HepG2 (cell line): ENCODE measurements at regions not wholly inside any gene's neighbourhood (a gene's known extent, or its start where the extent isn't known, plus 50 kb on each side); places are given as distances from the start of the nearest gene placed in this dataset.

Experiments used
- ATAC-seq: fragments of 200-7000 bp; cut with Tn5 transposase; 3 replicates; pipeline ENCODE4 v1.9.1; 2020; ENCODE audit warnings: mild to moderate bottlenecking, moderate library complexity
- BruUV-seq: library from RNA; stranded (reverse); fragments of 400-500 nt; replicated peaks from 2 replicates; lab custom pipeline; 2021; lab: Mats Ljungman, UMichigan
- CTCF ChIA-PET: fragments of 300-600 bp; formaldehyde crosslinking; extraction: SDS; loops from one replicate; lab custom pipeline; 2021; ENCODE audit warnings: low total read pairs, inconsistent platforms, low intra/inter-chr PET ratio; lab: Yijun Ruan, JAX
- POLR2A ChIA-PET: fragments of 350-600 bp; sonication (Branson Sonifier 250); formaldehyde crosslinking; loops from one replicate; lab custom pipeline; 2020; ENCODE audit warnings: antibody characterized with exemption, inconsistent platforms; lab: Yijun Ruan, JAX
- DNase-seq: peaks from one replicate; pipeline ENCODE4 v3.0.0-alpha.2; 2015; ENCODE audit warnings: low spot score
- FAIRE-seq: peaks from 3 replicates; lab custom pipeline; 2011; peaks lifted over from hg19 to GRCh38; lab: Jason Lieb, UNC
- H2AFZ ChIP-seq: one replicate; pipeline ENCODE4 v1.6.1; 2011; ENCODE audit warnings: low read length, inconsistent platforms
- H3K27ac ChIP-seq: fragments of 300-600 bp; 3 replicates; pipeline ENCODE4 v1.8.0; 2011; ENCODE audit warnings: mixed run types, mild to moderate bottlenecking, mixed read lengths, low read length, inconsistent platforms; ENCODE audit not compliant: insufficient read depth; ENCODE audit errors: extremely low read length
- H3K27me3 ChIP-seq, 2 experiments: fragments of 200-600 bp in 1 of 2; 2 replicates in 1 of 2; 3 replicates in 1 of 2; pipeline versions ENCODE4 v1.6.0 to v1.8.0; 2011; ENCODE audit warnings: low read length in 2 of 2, mild to moderate bottlenecking in 2 of 2, moderate library complexity in 2 of 2, inconsistent platforms in 1 of 2; ENCODE audit not compliant: insufficient read depth in 2 of 2, control insufficient read depth in 1 of 2
- H3K36me3 ChIP-seq, 2 experiments: fragments of 200-600 bp in 1 of 2; replicated peaks in 1 of 2; 2 replicates in 1 of 2; 3 replicates in 1 of 2; pipeline versions ENCODE4 v1.5.1 to v1.8.0; 2011; ENCODE audit warnings: low read length in 2 of 2, inconsistent platforms in 1 of 2; ENCODE audit not compliant: insufficient read depth in 2 of 2, control insufficient read depth in 1 of 2
- H3K4me1 ChIP-seq: 2 replicates; pipeline ENCODE4 v1.5.1; 2012; ENCODE audit warnings: low read length, inconsistent platforms; ENCODE audit not compliant: insufficient read depth
- H3K4me2 ChIP-seq: 2 replicates; pipeline ENCODE4 v1.6.0; 2011; ENCODE audit warnings: low read depth, low read length, inconsistent platforms
- H3K4me3 ChIP-seq, 3 experiments: fragments of 200-600 bp in 1 of 3; sonication (generic), shearing (Covaris generic) in 1 of 3; replicated peaks in 1 of 3; 2 replicates each; pipeline ENCODE4 v1.5.1; 2011 to 2016; ENCODE audit warnings: low read length in 3 of 3, inconsistent platforms in 2 of 3, low read depth in 2 of 3, mild to moderate bottlenecking in 2 of 3, control low read depth in 1 of 3, mixed read lengths in 1 of 3; ENCODE audit not compliant: insufficient read depth in 1 of 3
- H3K79me2 ChIP-seq: one replicate; pipeline ENCODE4 v1.6.1; 2011; ENCODE audit warnings: low read length, inconsistent platforms; ENCODE audit not compliant: insufficient read depth
- H3K9ac ChIP-seq: 2 replicates; pipeline ENCODE4 v1.6.0; 2011; ENCODE audit warnings: mild to moderate bottlenecking, low read depth, low read length, inconsistent platforms; ENCODE audit not compliant: insufficient read depth
- H3K9me3 ChIP-seq: 2 replicates; pipeline ENCODE4 v1.5.1; 2012; ENCODE audit warnings: mild to moderate bottlenecking, low read length
- H4K20me1 ChIP-seq: 2 replicates; pipeline ENCODE4 v1.6.0; 2011; ENCODE audit warnings: inconsistent platforms, mild to moderate bottlenecking, low read length, moderate library complexity; ENCODE audit not compliant: insufficient read depth
- DNMT3B ChIP-seq: conservative IDR thresholded peaks from 2 replicates; pipeline ENCODE4 v1.6.1; 2016; ENCODE audit warnings: missing biosample characterization, control low read depth
- MIER2 ChIP-seq: IDR thresholded peaks from 2 replicates; pipeline ENCODE4 v1.6.1; 2016; ENCODE audit warnings: missing biosample characterization, missing genetic modification reagents
- SNAPC2 ChIP-seq: sonication (generic); formaldehyde crosslinking; IDR thresholded peaks from 2 replicates; pipeline ENCODE4 v1.8.1; 2022; ENCODE audit warnings: mild to moderate bottlenecking, missing genetic modification reagents
- ZBTB4 ChIP-seq: sonication (generic); formaldehyde crosslinking; IDR thresholded peaks from 2 replicates; pipeline ENCODE4 v1.4.0; 2020; ENCODE audit warnings: missing genetic modification reagents, mild to moderate bottlenecking, borderline replicate concordance
- ZBTB8A ChIP-seq: sonication (generic); formaldehyde crosslinking; IDR thresholded peaks from 2 replicates; pipeline ENCODE4 v1.4.0; 2020; ENCODE audit warnings: mild to moderate bottlenecking, low read depth, missing genetic modification reagents, borderline replicate concordance
- ZNF580 ChIP-seq: IDR thresholded peaks from 2 replicates; pipeline ENCODE4 v1.6.1; 2016; ENCODE audit warnings: low read depth, borderline replicate concordance
- ZNF691 ChIP-seq: sonication (generic); formaldehyde crosslinking; IDR thresholded peaks from 2 replicates; pipeline ENCODE4 v1.4.0; 2020; ENCODE audit warnings: missing genetic modification reagents, low read depth, mild to moderate bottlenecking, borderline replicate concordance
- WGBS: methylation state at CpG from one replicate; pipeline ENCODE4 v1.1.6; 2017; ENCODE audit warnings: low lambda C conversion rate; 5-methylcytosine and 5-hydroxymethylcytosine counted together
- in situ Hi-C: cut with HindIII; loops from 2 replicates; pipeline ENCODE4 v1.10.0; 2017; ENCODE audit warnings: low pct_unique_long_range_greater_than_20kb; ENCODE audit not compliant: extremely low pct_ligation_motif_present
- intact Hi-C: fragments of 100-400 bp; cut with micrococcal nuclease; formaldehyde crosslinking; loops from one replicate; pipeline ENCODE4 v1.10.0; 2022; ENCODE audit not compliant: unreplicated experiment

- 34% methylated on average over 4 of the region's 4 CpGs for WGBS
- ChIA-PET CTCF (no interaction called here), POLR2A (no interaction called here)
- Histone ChIP-seq H3K4me3 (no peak overlapping the region), H3K4me2 (no peak overlapping the region), H3K4me1 (no peaks in the 10 kb centered on the region), H3K9me3 (peaks cover 21% of the 10 kb centered on the region), H3K27me3 (peaks cover 0 to 25% of the 10 kb centered on the region in 2 experiments; a peak in 2 of 5 replicates), H3K79me2 (no peaks in the 10 kb centered on the region), H3K9ac (no peak overlapping the region), H3K36me3 (no peaks in the 10 kb centered on the region), H3K27ac (no peak overlapping the region), H4K20me1 (no peaks in the 10 kb centered on the region), H2AFZ (no peak overlapping the region)
- ATAC-seq (no peak), DNase-seq (no peak), FAIRE-seq (no peak)
- in situ Hi-C loops: no loop called here
- BruUV-seq: no TSS peak
- no peak for TF ChIP-seq MIER2 (CRISPR knock-in tag)
- TF ChIP-seq ZNF580: no peak
- no peak for TF ChIP-seq ZBTB8A
- no peak for TF ChIP-seq ZNF691
- no peak for TF ChIP-seq DNMT3B (CRISPR knock-in tag)
- no peak for TF ChIP-seq ZBTB4 (CRISPR knock-in tag)
- no peak for TF ChIP-seq SNAPC2
- intact Hi-C loops: no loop called here
Measured at GRCh38 chr10:3926258-3926657, 141.2 kb upstream of the KLF6 start.
